H9 (cell line): ENCODE measurements at regions not wholly inside any gene's neighbourhood (a gene's known extent, or its start where the extent isn't known, plus 50 kb on each side); places are given as distances from the start of the nearest gene placed in this dataset.

Experiments
- DNase-seq: peaks from one replicate; pipeline ENCODE4 v3.0.0-alpha.2; 2017
- H2AFZ ChIP-seq: one replicate; pipeline ENCODE4 v1.6.1; 2013; ENCODE audit warnings: mild to moderate bottlenecking, low read length, control low read depth, moderate library complexity
- H2AK5ac ChIP-seq: 2 replicates; pipeline ENCODE4 v1.6.1; 2013; ENCODE audit warnings: low read length, control low read depth, mixed read lengths; ENCODE audit not compliant: insufficient read length
- H2BK120ac ChIP-seq: one replicate; pipeline ENCODE4 v1.6.1; 2013; ENCODE audit warnings: low read depth, mild to moderate bottlenecking, low read length, control low read depth, inconsistent platforms; ENCODE audit not compliant: poor library complexity, severe bottlenecking
- H2BK12ac ChIP-seq: 2 replicates; pipeline ENCODE4 v1.6.1; 2013; ENCODE audit warnings: low read length, control low read depth, mixed read lengths, low read depth; ENCODE audit not compliant: insufficient read length
- H2BK15ac ChIP-seq: 2 replicates; pipeline ENCODE4 v1.6.1; 2013; ENCODE audit warnings: low read depth, low read length, control low read depth
- H2BK20ac ChIP-seq: one replicate; pipeline ENCODE4 v1.6.1; 2013; ENCODE audit warnings: low read depth, mild to moderate bottlenecking, low read length, control low read depth, inconsistent platforms; ENCODE audit not compliant: poor library complexity, severe bottlenecking
- H2BK5ac ChIP-seq: 2 replicates; pipeline ENCODE4 v1.6.1; 2013; ENCODE audit warnings: low read length, control low read depth, mixed read lengths; ENCODE audit not compliant: insufficient read length
- H3K14ac ChIP-seq: 2 replicates; pipeline ENCODE4 v1.6.1; 2013; ENCODE audit warnings: low read length, control low read depth; ENCODE audit not compliant: insufficient read depth
- H3K18ac ChIP-seq: 2 replicates; pipeline ENCODE4 v1.6.1; 2013; ENCODE audit warnings: low read depth, mild to moderate bottlenecking, mixed read lengths, low read length, control low read depth; ENCODE audit not compliant: insufficient read length
- H3K23ac ChIP-seq: 2 replicates; pipeline ENCODE4 v1.6.1; 2013; ENCODE audit warnings: low read length, control low read depth, mixed read lengths, low read depth; ENCODE audit not compliant: insufficient read length
- H3K23me2 ChIP-seq: 2 replicates; pipeline ENCODE4 v1.6.1; 2013; ENCODE audit warnings: low read depth, mild to moderate bottlenecking, mixed read lengths, low read length, control low read depth; ENCODE audit not compliant: insufficient read length, poor library complexity, severe bottlenecking
- H3K27ac ChIP-seq: 2 replicates; pipeline ENCODE4 v1.5.1; 2013; ENCODE audit warnings: low read length, control low read depth, mixed read lengths, low read depth; ENCODE audit not compliant: insufficient read length
- H3K27me3 ChIP-seq: 2 replicates; pipeline ENCODE4 v1.6.1; 2013; ENCODE audit warnings: low read length, control low read depth, inconsistent platforms; ENCODE audit not compliant: insufficient read depth
- H3K4ac ChIP-seq: 2 replicates; pipeline ENCODE4 v1.6.1; 2013; ENCODE audit warnings: low read depth, mild to moderate bottlenecking, control low read depth, inconsistent platforms, low read length, moderate library complexity
- H3K4me1 ChIP-seq: 2 replicates; pipeline ENCODE4 v1.6.1; 2013; ENCODE audit warnings: low read length, control low read depth, inconsistent platforms; ENCODE audit not compliant: insufficient read depth
- H3K4me2 ChIP-seq: 2 replicates; pipeline ENCODE4 v1.6.1; 2013; ENCODE audit warnings: low read length, control low read depth, mixed read lengths; ENCODE audit not compliant: insufficient read length, insufficient read depth
- H3K56ac ChIP-seq: 2 replicates; pipeline ENCODE4 v1.6.1; 2013; ENCODE audit warnings: low read depth, mild to moderate bottlenecking, mixed read lengths, low read length, control low read depth; ENCODE audit not compliant: insufficient read length
- H3K79me1 ChIP-seq: 2 replicates; pipeline ENCODE4 v1.6.1; 2013; ENCODE audit warnings: low read depth, mild to moderate bottlenecking, moderate library complexity, low read length, control low read depth, inconsistent platforms; ENCODE audit not compliant: insufficient read depth, poor library complexity, severe bottlenecking
- H3K79me2 ChIP-seq: 2 replicates; pipeline ENCODE4 v1.6.1; 2013; ENCODE audit warnings: low read length, control low read depth, inconsistent platforms; ENCODE audit not compliant: insufficient read depth
- H3K9ac ChIP-seq: 2 replicates; pipeline ENCODE4 v1.6.1; 2013; ENCODE audit warnings: low read length, control low read depth, mixed read lengths; ENCODE audit not compliant: insufficient read length; ENCODE audit errors: extremely low read depth
- H3K9me3 ChIP-seq: one replicate; pipeline ENCODE4 v1.6.1; 2013; ENCODE audit warnings: low read depth, low read length, inconsistent platforms; ENCODE audit not compliant: control insufficient read depth
- H3T11ph ChIP-seq: one replicate; pipeline ENCODE4 v1.6.1; 2013; ENCODE audit warnings: mild to moderate bottlenecking, low read length, control low read depth, inconsistent platforms
- H4K20me1 ChIP-seq: one replicate; pipeline ENCODE4 v1.6.1; 2013; ENCODE audit not compliant: control insufficient read depth, insufficient read length, insufficient read depth
- H4K5ac ChIP-seq: 2 replicates; pipeline ENCODE4 v1.6.1; 2013; ENCODE audit warnings: low read depth, mild to moderate bottlenecking, mixed read lengths, low read length, control low read depth; ENCODE audit not compliant: insufficient read length
- H4K8ac ChIP-seq: replicated peaks from 2 replicates; pipeline ENCODE4 v1.6.1; 2013; ENCODE audit warnings: low read length, control low read depth, mixed read lengths, low read depth; ENCODE audit not compliant: insufficient read length
- H4K91ac ChIP-seq: 2 replicates; pipeline ENCODE4 v1.6.1; 2013; ENCODE audit warnings: low read depth, mild to moderate bottlenecking, moderate library complexity, mixed read lengths, low read length, control low read depth; ENCODE audit not compliant: insufficient read length
- H3K27ac Mint-ChIP-seq, 3 experiments: 2 replicates in 2 of 3; 3 replicates in 1 of 3; pipeline ENCODE4 v1.8.0; 2020 to 2021; ENCODE audit warnings: mixed read lengths in 3 of 3, mild to moderate bottlenecking in 1 of 3, moderate library complexity in 1 of 3
- H3K27me3 Mint-ChIP-seq: 2 replicates; pipeline ENCODE4 v1.8.0; 2021; ENCODE audit warnings: low read depth, mild to moderate bottlenecking, moderate library complexity, mixed read lengths
- H3K36me3 Mint-ChIP-seq, 3 experiments: 2 replicates in 2 of 3; 3 replicates in 1 of 3; pipeline ENCODE4 v1.8.0; 2020 to 2021; ENCODE audit warnings: low read depth in 3 of 3, mixed read lengths in 3 of 3; ENCODE audit not compliant: insufficient read depth in 1 of 3
- H3K4me1 Mint-ChIP-seq, 2 experiments: 2 replicates each; pipeline ENCODE4 v1.8.0; 2020; ENCODE audit warnings: mixed read lengths in 2 of 2
- H3K4me3 Mint-ChIP-seq, 2 experiments: 2 replicates in 1 of 2; 3 replicates in 1 of 2; pipeline ENCODE4 v1.8.0; 2020 to 2021; ENCODE audit warnings: mild to moderate bottlenecking in 2 of 2, mixed read lengths in 2 of 2, moderate library complexity in 1 of 2
- H3K9me3 Mint-ChIP-seq, 2 experiments: 2 replicates in 1 of 2; 3 replicates in 1 of 2; pipeline ENCODE4 v1.8.0; 2020; ENCODE audit warnings: mild to moderate bottlenecking in 2 of 2, mixed read lengths in 2 of 2, moderate library complexity in 1 of 2
- TF ChIP-seq, protein P1 (sequence below): fragments of 200-600 bp; sonication (generic); conservative IDR thresholded peaks from 3 replicates; pipeline ENCODE4 v1.8.0; 2021; ENCODE audit warnings: antibody characterized with exemption, mild to moderate bottlenecking

DNA sequence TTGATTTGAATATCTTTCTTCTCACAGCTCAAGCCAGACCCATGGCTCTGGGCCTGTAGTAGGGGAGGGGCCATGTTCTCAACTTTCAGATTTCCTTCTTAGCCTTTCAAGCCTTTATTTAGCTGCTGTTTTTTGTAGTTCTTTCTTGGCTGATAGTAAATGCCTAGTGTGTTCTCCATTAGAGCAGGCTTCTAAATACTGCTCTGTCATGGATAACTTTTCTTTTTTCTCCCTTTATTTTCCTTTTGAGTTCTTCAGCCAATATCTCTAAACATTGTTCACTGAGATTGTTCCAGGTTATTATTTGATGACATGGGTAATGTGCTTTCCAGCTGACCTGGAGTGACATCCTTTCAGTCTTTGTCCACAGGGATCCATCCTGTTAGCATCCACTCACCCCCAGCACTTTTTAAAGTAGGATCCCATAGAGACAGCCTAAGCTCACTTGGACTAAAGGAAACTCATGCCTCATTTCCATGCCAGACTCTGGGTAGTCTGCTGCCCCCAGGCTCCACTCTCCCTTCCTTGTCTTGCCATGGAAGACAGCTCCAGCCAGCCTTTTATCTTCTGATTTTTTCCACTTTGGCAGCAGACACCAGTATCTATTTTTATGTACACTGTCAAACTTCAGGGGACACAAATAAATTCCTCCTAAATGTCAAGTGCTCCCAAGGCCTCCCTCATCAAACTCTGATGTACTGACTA is 645.6 kb downstream of the RNF144B start:
- no peaks in the 10 kb centered on the region for H4K20me1 ChIP-seq
- Mint-ChIP-seq H3K36me3 (no peaks in the 10 kb centered on the region), H3K27ac (no peak overlapping the region; a peak in 1 of 7 replicates), H3K27me3 (no peaks in the 10 kb centered on the region), H3K4me1 (peaks cover 9 to 13% of the 10 kb centered on the region in 2 experiments), H3K4me3 (no peak overlapping the region), H3K9me3 (peaks cover 0 to 3% of the 10 kb centered on the region in 2 experiments; a peak in 1 of 5 replicates)
- no peak overlapping the region for H2BK5ac ChIP-seq
- no peak overlapping the region for H3K18ac ChIP-seq
- H3K27me3 ChIP-seq: no peaks in the 10 kb centered on the region
- H4K5ac ChIP-seq: no peak overlapping the region
- H2BK120ac ChIP-seq: no peak overlapping the region
- no peaks in the 10 kb centered on the region for H3K9me3 ChIP-seq
- H3K9ac ChIP-seq: no peak overlapping the region
- no peak overlapping the region for H3K4me2 ChIP-seq
- H3K27ac ChIP-seq: no peak overlapping the region
- H3T11ph ChIP-seq: no peak overlapping the region
- H2BK12ac ChIP-seq: no peak overlapping the region
- H2BK20ac ChIP-seq: no peak overlapping the region
- H2AK5ac ChIP-seq: no peak overlapping the region
- H3K4ac ChIP-seq: no peak overlapping the region
- H4K8ac ChIP-seq: no peak overlapping the region
- no peak overlapping the region for H2BK15ac ChIP-seq
- no peaks in the 10 kb centered on the region for H3K4me1 ChIP-seq
- no peak for DNase-seq
- no peaks in the 10 kb centered on the region for H3K79me2 ChIP-seq
- H3K56ac ChIP-seq: no peak overlapping the region
- H3K23ac ChIP-seq: no peak overlapping the region
- H3K14ac ChIP-seq: no peak overlapping the region
- no peaks in the 10 kb centered on the region for H3K23me2 ChIP-seq
- TF ChIP-seq, protein P1, sequence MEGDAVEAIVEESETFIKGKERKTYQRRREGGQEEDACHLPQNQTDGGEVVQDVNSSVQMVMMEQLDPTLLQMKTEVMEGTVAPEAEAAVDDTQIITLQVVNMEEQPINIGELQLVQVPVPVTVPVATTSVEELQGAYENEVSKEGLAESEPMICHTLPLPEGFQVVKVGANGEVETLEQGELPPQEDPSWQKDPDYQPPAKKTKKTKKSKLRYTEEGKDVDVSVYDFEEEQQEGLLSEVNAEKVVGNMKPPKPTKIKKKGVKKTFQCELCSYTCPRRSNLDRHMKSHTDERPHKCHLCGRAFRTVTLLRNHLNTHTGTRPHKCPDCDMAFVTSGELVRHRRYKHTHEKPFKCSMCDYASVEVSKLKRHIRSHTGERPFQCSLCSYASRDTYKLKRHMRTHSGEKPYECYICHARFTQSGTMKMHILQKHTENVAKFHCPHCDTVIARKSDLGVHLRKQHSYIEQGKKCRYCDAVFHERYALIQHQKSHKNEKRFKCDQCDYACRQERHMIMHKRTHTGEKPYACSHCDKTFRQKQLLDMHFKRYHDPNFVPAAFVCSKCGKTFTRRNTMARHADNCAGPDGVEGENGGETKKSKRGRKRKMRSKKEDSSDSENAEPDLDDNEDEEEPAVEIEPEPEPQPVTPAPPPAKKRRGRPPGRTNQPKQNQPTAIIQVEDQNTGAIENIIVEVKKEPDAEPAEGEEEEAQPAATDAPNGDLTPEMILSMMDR: no peak
- H3K79me1 ChIP-seq: no peaks in the 10 kb centered on the region
- no peak overlapping the region for H4K91ac ChIP-seq
- no peak overlapping the region for H2AFZ ChIP-seq
